ENCODE measurements at regions not wholly inside any gene's neighbourhood (a gene's known extent, or its start where the extent isn't known, plus 50 kb on each side); places are given as distances from the start of the nearest gene placed in this dataset.

DNA sequence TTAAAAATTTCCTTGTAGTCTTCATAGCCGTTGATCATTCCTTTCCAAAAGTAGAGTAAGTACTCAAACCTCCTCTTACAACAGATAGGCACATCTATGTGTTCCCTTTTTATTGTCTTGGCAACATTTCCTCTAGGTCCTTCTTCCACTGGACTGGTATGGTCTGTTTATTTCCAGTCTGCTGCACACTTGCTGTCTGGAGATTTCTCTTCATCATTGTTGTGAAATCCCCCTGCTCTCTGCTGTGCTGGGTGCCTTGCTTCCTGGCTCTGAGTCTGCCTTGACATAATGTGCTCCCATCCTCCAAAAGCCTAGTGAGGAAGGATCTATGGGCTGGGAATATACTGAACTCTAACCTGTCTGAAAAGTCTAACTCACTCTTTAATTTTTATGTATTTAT is 545.3 kb upstream of the VSTM2A start:
- Histone ChIP-seq H3K79me2 (ENCODE audit: control insufficient read depth, low read length) (no peaks in the 10 kb centered on the region), H3K9me2 (replicated peaks; ENCODE audit: control insufficient read depth, low read length) (no peaks in the 10 kb centered on the region), H3K4me3 (ENCODE audit: low read length) (no peak overlapping the region), H4K20me1 (ENCODE audit: control insufficient read depth, insufficient read depth, low read depth, low read length) (no peaks in the 10 kb centered on the region), H3F3A (ENCODE audit: control insufficient read depth, insufficient read depth) (no peaks in the 10 kb centered on the region), H3K27ac (ENCODE audit: low read depth, low read length) (no peak overlapping the region), H3K4me2 (ENCODE audit: low read length) (no peak overlapping the region), H3K27me3 (ENCODE audit: control insufficient read depth, low read length) (no peaks in the 10 kb centered on the region), H3K36me3 (ENCODE audit: control insufficient read depth, low read length) (no peaks in the 10 kb centered on the region), H3K9me3 (ENCODE audit: control insufficient read depth, insufficient read depth, low read length) (no peaks in the 10 kb centered on the region), H3K4me1 (ENCODE audit: control insufficient read depth, low read length) (no peaks in the 10 kb centered on the region)
- TF ChIP-seq EZH2phosphoT487 (IDR thresholded peaks at IDR 0.05; ENCODE audit: borderline replicate concordance, low read length): no peak
- TF ChIP-seq, protein P1, sequence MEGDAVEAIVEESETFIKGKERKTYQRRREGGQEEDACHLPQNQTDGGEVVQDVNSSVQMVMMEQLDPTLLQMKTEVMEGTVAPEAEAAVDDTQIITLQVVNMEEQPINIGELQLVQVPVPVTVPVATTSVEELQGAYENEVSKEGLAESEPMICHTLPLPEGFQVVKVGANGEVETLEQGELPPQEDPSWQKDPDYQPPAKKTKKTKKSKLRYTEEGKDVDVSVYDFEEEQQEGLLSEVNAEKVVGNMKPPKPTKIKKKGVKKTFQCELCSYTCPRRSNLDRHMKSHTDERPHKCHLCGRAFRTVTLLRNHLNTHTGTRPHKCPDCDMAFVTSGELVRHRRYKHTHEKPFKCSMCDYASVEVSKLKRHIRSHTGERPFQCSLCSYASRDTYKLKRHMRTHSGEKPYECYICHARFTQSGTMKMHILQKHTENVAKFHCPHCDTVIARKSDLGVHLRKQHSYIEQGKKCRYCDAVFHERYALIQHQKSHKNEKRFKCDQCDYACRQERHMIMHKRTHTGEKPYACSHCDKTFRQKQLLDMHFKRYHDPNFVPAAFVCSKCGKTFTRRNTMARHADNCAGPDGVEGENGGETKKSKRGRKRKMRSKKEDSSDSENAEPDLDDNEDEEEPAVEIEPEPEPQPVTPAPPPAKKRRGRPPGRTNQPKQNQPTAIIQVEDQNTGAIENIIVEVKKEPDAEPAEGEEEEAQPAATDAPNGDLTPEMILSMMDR (IDR thresholded peaks at IDR 0.05; ENCODE audit: low read depth, low read length, poor library complexity, severe bottlenecking): no peak

DNA sequence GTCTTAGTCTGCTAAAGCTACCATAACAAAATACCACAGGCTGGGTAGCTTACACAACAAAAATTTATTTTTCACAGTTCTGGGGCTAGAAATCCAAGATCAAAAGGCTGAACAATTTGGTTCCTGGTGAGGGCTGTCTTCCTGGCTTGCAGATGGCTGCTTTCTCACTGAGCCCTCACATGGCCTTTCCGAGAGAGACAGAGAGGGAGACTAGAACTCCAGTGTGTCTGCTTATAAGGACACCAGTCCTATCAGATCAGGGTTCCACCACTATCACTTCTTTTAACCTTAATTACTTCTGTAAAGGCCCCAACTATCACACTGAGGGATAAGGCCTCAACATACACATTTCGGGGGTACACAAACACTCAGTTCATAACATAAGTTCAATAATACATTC is 527.4 kb upstream of the VSTM2A start:
- no peak overlapping the region for H3K4me3 ChIP-seq (ENCODE audit: low read length)
- TF ChIP-seq, protein P1 (IDR thresholded peaks at IDR 0.05; ENCODE audit: low read depth, low read length, poor library complexity, severe bottlenecking): no peak
- no peak for TF ChIP-seq EZH2phosphoT487 (IDR thresholded peaks at IDR 0.05; ENCODE audit: borderline replicate concordance, low read length)

DNA sequence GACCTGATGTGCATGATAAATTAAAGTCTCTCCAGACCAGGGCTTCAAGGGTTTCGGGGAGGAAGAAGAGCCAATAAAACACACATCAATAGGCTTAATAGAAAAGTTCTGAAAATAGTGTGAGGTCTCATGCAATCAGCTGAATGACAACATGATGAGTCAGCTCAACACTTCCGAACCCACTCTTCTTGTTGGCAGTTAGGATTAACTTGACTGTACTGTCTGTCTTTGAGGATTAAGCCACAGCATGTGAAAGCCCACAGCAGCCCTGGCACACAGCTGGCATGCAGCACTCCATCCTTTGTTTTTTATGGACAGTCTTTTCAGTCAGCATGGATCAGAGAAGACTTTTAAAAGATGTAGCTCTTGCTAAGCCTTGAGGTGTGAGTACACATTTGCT is 526.9 kb upstream of the VSTM2A start:
- no peak overlapping the region for H3K4me3 ChIP-seq (ENCODE audit: low read length)
- H3K9me2 ChIP-seq (replicated peaks; ENCODE audit: control insufficient read depth, low read length): no peaks in the 10 kb centered on the region
- H3K79me2 ChIP-seq (ENCODE audit: control insufficient read depth, low read length): no peaks in the 10 kb centered on the region
- no peaks in the 10 kb centered on the region for H3K27me3 ChIP-seq (ENCODE audit: control insufficient read depth, low read length)
- H3K4me2 ChIP-seq (ENCODE audit: low read length): no peak overlapping the region
- H4K20me1 ChIP-seq (ENCODE audit: control insufficient read depth, insufficient read depth, low read depth, low read length): no peaks in the 10 kb centered on the region
- H3K4me1 ChIP-seq (ENCODE audit: control insufficient read depth, low read length): no peaks in the 10 kb centered on the region
- no peaks in the 10 kb centered on the region for H3F3A ChIP-seq (ENCODE audit: control insufficient read depth, insufficient read depth)
- no peaks in the 10 kb centered on the region for H3K36me3 ChIP-seq (ENCODE audit: control insufficient read depth, low read length)
- H3K27ac ChIP-seq (ENCODE audit: low read depth, low read length): no peak overlapping the region
- TF ChIP-seq, protein P1 (IDR thresholded peaks at IDR 0.05; ENCODE audit: low read depth, low read length, poor library complexity, severe bottlenecking): no peak
- H3K9me3 ChIP-seq (ENCODE audit: control insufficient read depth, insufficient read depth, low read length): no peaks in the 10 kb centered on the region

More for the DNA sequence above, 527.4 kb upstream of the VSTM2A start:
- Histone ChIP-seq H3K27me3 (ENCODE audit: control insufficient read depth, low read length) (no peaks in the 10 kb centered on the region), H3K4me1 (ENCODE audit: control insufficient read depth, low read length) (no peaks in the 10 kb centered on the region), H4K20me1 (ENCODE audit: control insufficient read depth, insufficient read depth, low read depth, low read length) (no peaks in the 10 kb centered on the region), H3K27ac (ENCODE audit: low read depth, low read length) (no peak overlapping the region), H3K4me2 (ENCODE audit: low read length) (no peak overlapping the region), H3K36me3 (ENCODE audit: control insufficient read depth, low read length) (no peaks in the 10 kb centered on the region), H3K9me2 (replicated peaks; ENCODE audit: control insufficient read depth, low read length) (no peaks in the 10 kb centered on the region), H3K79me2 (ENCODE audit: control insufficient read depth, low read length) (no peaks in the 10 kb centered on the region), H3K9me3 (ENCODE audit: control insufficient read depth, insufficient read depth, low read length) (no peaks in the 10 kb centered on the region), H3F3A (ENCODE audit: control insufficient read depth, insufficient read depth) (no peaks in the 10 kb centered on the region)

- TF ChIP-seq, protein P1 (IDR thresholded peaks at IDR 0.05; ENCODE audit: low read depth, low read length, poor library complexity, severe bottlenecking): no peak
- no peak for TF ChIP-seq EZH2phosphoT487 (IDR thresholded peaks at IDR 0.05; ENCODE audit: borderline replicate concordance, low read length)
- no peak overlapping the region for H3K4me2 ChIP-seq (ENCODE audit: low read length)
- no peak overlapping the region for H3K27ac ChIP-seq (ENCODE audit: low read depth, low read length)
- no peaks in the 10 kb centered on the region for H3K27me3 ChIP-seq (ENCODE audit: control insufficient read depth, low read length)
- H3K9me2 ChIP-seq (replicated peaks; ENCODE audit: control insufficient read depth, low read length): no peaks in the 10 kb centered on the region; the same call in none of the 2 replicates
- H3K4me1 ChIP-seq (ENCODE audit: control insufficient read depth, low read length): no peaks in the 10 kb centered on the region
- H3K79me2 ChIP-seq (ENCODE audit: control insufficient read depth, low read length): no peaks in the 10 kb centered on the region
- H3K9me3 ChIP-seq (ENCODE audit: control insufficient read depth, insufficient read depth, low read length): no peaks in the 10 kb centered on the region
- H3F3A ChIP-seq (ENCODE audit: control insufficient read depth, insufficient read depth): no peaks in the 10 kb centered on the region
- H3K4me3 ChIP-seq (ENCODE audit: low read length): no peak overlapping the region
- no peaks in the 10 kb centered on the region for H4K20me1 ChIP-seq (ENCODE audit: control insufficient read depth, insufficient read depth, low read depth, low read length)
- H3K36me3 ChIP-seq (ENCODE audit: control insufficient read depth, low read length): no peaks in the 10 kb centered on the region
Measured at GRCh38 chr7:54037873-54038272, 504.3 kb upstream of the VSTM2A start.

All from DOHH2 (cell line).